Breast epithelium (tissue), 3 donors: ENCODE measurements at regions not wholly inside any gene's neighbourhood (a gene's known extent, or its start where the extent isn't known, plus 50 kb on each side); places are given as distances from the start of the nearest gene placed in this dataset.

Experiments used
- CTCF ChIP-seq, 3 donors: fragments of 450-650 bp; IDR thresholded peaks; one replicate each; pipeline ENCODE4 v1.5.1; 2016 to 2017; ENCODE audit warnings: antibody characterized with exemption in 3 of 3, mild to moderate bottlenecking in 3 of 3, moderate library complexity in 3 of 3
- POLR2A ChIP-seq: fragments of 450-650 bp; IDR thresholded peaks from one replicate; pipeline ENCODE4 v1.6.1; 2016; ENCODE audit warnings: antibody characterized with exemption, mild to moderate bottlenecking, moderate library complexity
- POLR2AphosphoS5 ChIP-seq, 3 donors: sonication (generic); formaldehyde crosslinking; IDR thresholded peaks; one replicate each; pipeline ENCODE4 v1.6.1; 2017; ENCODE audit warnings: antibody characterized with exemption in 3 of 3

- TF ChIP-seq CTCF (IDR thresholded peaks at IDR 0.05) = no peak
- no peak for TF ChIP-seq POLR2AphosphoS5 (IDR thresholded peaks at IDR 0.05)
- no peak for TF ChIP-seq POLR2A
Measured at GRCh38 chr15:31489281-31489680, 162.6 kb downstream of the KLF13 start.
